Caki2 (cell line): ENCODE measurements at regions not wholly inside any gene's neighbourhood (a gene's known extent, or its start where the extent isn't known, plus 50 kb on each side); places are given as distances from the start of the nearest gene placed in this dataset.
"Not testable (repeated sequence)": the region's sequence is repeated elsewhere in the genome, so short reads cannot be mapped to it uniquely, and the experiment has no call there.

Source experiments
- DNase-seq: peaks from one replicate; pipeline ENCODE4 v3.0.0-alpha.2; 2015; ENCODE audit warnings: low read depth
- in situ Hi-C: cut with HindIII; loops from 2 replicates; pipeline ENCODE4 v1.10.0; 2016; ENCODE audit warnings: low sequenced_read_pairs, low pct_unique_long_range_greater_than_20kb, mixed read lengths

DNA sequence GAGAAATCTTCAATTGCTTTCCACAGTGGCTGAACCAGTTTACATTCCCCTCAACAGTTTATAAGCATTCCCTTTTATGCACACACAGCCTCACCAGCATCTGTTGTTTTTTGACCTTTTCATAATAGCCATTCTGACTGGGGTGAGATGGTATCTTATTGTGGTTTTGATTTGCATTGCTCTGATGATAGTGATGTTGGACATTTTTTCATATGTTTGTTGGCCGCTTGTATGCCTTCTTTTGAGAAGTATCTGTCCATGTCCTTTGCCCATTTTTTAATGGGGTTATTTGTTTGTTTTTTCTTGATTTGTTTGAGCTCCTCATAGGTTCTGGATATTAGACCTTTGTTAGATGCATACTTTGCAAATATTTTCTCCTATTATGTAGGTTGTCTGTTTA is 226.1 kb downstream of the SPATA31A6 start:
- DNase-seq, in situ Hi-C loops: not testable (repeated sequence)

DNA sequence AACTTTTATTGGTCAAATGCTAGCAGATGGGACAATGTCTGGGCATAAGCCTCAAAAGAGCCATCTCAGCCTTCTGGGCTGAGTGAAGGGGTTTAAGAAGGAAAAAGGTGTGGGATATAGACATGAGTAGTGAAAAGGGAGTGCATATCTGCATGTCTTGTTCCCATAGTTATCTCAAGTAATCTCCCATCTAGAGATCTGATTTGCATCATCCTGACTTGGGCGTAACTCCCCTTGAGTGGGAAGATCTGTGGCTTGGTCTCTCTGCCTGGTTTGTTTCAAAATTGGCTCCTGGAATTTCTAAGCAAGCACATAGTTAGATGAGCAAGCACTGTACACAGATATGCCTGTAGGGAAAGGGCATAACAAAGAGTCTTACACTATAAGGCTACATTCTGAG is 228.9 kb downstream of the SPATA31A6 start:
- DNase-seq, in situ Hi-C loops: not testable (repeated sequence)

DNA sequence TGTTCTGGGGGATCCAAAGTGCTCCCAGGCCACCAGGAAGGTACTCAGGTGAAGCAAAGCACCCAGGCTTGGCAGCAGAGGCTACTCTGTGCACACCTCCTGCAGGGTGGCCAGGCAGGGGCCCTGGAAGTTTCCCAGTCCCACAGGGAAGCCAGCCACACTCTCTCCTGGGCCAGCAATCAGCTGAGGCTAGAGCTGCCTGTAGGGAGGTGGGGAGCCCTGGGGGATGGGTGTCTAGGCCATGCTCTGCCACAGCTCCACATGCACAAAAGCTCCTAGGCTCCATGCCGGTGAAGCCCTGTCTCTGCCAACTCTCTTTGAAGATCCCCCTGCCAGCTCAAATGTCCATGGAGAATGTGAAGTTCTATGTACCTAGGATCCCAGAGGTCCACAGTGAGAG is 231.4 kb downstream of the SPATA31A6 start:
- DNase-seq, in situ Hi-C loops: not testable (repeated sequence)

DNA sequence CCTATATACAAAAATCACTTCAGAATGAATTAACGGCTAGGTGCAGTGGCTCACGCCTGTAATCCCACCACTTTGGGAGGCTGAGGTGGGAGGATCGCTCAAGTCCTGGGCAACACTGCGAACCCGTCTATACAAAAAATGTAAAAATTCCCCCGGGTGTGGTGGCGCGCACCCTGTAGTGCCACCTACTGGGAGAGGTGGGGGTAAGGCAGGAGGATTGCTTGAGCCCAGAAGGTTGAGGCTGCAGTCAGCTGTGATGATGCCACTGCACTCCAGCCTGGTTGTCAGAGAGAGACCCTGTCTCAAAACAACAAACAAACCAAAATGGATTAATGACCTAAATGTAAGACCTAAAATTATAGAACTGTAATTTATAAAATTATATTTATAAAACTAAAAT is 236.2 kb downstream of the SPATA31A6 start:
- in situ Hi-C loops, DNase-seq: not testable (repeated sequence)

DNA sequence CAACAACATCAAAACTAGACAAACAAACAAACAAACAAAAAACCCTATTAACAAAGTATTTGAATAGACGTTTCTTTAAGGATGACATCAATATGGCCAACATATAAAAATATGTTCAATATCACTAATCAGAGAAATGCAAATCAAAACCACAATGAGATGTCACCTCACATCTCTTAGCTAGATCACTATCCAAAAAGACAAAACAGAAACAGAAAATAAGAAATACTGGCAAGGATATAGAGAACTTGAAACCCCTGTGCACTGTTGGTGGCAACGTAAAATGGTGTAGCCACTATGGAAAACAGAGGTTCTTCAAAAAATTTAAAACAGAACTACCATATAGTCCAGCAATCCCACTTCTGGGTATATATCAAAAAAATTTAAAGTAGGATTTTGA is 236.9 kb downstream of the SPATA31A6 start:
- in situ Hi-C loops, DNase-seq: not testable (repeated sequence)

DNA sequence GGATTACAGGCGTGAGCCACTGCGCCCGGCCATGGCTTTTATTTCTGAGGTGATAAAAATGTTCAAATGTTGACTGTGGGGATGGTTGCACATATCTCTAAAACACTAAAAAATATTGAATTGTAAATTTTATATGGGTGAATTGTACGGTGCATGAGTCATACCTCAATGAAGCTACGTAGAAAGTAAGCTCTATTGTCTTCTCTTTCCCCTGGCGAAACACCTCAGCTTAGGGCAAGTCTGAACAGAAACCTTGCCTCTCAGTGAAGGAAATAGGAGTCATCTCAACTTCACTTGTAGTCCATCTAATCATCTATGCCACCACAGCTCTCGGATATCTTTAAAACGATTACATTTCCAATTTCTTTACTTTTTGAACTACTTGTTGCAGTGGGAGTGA is 238.2 kb downstream of the SPATA31A6 start:
- DNase-seq, in situ Hi-C loops: not testable (repeated sequence)

DNA sequence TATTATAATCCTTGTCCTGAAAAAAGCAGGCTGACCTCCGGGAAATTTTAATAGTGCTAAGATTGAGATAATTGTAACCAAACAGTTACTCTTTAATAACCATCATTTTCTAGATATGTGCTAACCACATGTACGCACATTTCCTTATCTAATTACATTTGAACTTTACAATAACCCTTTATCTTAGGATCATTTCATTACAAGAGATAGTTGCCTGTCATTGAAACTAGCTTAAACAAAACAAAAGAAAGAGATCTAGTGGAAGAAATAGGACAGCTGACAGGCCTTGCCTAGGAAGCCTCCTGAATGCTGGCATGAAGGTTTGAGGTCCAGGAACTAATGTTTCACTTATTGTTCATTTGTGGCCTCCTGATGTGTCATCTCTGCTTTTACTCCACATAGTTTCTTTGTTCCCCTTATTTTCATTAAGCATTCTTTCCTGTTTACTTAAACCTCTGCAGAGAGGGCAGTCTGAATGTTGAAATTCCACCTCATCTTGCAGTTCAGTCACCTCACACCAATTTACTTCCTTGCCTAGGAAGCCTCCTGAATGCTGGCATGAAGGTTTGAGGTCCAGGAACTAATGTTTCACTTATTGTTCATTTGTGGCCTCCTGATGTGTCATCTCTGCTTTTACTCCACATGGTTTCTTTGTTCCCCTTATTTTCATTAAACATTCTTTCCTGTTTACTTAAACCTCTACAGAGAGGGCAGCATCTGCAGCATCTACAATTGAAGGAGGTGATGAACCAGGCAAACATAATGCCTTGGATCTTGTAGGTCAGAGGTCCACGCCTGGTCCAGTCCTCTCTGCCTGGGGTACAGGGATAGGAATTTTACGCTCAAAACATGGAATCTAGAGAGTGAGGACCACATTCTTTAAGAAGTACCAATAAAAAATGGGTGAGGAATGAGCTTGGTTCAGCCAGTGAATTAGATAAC is 247.5 kb downstream of the SPATA31A6 start:
- DNase-seq = peak; percentile 91
- in situ Hi-C loops = not testable (repeated sequence)

DNA sequence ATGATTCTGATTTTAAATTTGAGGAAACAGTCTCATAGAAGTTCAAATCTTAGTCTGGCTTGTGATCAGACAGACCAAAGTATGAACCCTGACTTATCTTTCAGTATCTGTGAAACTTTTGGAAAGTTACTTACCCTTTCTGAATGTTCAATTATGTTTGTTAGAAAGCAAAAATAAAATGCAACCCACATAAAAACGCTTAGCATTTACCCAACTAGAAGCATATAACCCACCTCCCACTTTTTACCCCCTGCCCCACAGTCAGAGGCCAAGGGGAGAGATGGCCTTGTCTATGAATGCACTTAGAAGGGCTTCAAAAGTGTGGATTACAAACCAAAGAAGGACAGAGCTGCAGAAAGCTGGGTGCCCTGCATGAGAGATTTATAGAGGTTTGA is 248.2 kb downstream of the SPATA31A6 start:
- DNase-seq, in situ Hi-C loops: not testable (repeated sequence)

DNA sequence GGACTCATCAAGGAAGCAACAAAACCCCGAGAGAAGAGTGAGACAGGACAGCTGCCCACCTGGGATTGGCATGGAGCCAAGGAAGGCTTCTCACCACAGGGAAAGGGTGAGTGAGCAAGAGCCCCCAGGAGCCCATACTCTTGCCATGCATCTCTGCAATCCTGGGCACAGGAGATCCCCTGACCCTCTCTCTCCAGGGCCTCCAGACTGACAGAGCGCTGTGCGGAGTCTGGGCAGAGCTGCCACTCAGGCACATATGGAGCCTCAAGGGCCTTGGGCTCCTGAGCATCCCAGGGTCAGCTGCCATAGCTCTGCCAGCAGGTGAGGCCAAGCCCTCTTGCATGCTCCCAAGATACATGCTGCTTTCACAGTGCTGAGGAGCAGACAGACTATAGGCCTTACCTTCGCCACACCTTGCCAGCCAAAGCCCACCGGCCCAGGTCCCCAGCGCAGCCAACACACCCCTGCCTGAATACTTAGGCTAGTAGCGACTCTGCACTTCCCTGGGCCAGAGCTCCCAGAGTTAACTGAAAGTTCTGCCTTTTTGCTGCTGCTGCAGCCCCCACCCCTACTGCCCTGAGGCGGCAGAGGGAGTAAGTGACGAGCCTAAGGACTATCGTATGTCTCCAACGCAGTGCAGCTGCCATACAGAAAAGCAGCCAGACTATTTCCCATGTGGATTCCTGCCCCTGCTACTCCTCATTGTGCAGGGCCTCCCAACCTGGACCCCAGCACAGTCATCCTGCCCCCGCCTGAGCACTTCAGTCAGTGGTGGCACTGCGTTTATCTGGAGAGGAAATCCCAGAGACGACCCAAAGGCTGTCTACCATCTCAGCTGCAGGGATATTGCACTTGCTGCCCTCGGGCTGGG is 251.6 kb downstream of the SPATA31A6 start:
- in situ Hi-C loops, DNase-seq: not testable (repeated sequence)

DNA sequence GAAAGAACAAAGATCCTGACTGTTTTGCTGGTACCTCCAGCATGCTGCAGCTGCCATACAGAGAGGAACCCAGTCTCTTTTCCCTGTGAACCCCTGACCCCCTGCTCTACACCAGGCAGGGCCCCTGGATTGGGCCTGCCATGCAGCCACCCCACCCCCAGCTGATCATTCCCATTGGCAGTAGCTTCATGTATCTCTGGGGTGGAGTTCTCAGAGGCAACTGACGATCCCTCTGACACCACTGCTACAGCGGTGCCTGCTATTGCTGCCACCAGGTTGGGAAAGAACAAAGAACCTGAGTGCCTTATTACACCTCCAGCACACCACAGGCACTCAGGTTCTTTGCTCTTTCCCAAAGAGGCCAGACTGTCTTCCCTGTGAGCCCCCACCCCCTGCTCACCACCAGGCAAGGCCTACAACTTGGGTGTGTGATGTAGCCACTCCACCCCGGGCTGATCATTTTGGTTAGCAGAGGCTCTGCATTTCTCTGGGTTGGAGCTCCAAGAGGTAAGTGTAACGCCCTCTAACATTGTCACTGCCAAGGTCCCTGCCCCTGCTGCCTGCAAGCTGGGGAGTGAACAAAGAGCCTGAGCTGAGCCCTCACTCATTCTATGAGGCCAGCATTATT is 252.4 kb downstream of the SPATA31A6 start:
- DNase-seq, in situ Hi-C loops: not testable (repeated sequence)

DNA sequence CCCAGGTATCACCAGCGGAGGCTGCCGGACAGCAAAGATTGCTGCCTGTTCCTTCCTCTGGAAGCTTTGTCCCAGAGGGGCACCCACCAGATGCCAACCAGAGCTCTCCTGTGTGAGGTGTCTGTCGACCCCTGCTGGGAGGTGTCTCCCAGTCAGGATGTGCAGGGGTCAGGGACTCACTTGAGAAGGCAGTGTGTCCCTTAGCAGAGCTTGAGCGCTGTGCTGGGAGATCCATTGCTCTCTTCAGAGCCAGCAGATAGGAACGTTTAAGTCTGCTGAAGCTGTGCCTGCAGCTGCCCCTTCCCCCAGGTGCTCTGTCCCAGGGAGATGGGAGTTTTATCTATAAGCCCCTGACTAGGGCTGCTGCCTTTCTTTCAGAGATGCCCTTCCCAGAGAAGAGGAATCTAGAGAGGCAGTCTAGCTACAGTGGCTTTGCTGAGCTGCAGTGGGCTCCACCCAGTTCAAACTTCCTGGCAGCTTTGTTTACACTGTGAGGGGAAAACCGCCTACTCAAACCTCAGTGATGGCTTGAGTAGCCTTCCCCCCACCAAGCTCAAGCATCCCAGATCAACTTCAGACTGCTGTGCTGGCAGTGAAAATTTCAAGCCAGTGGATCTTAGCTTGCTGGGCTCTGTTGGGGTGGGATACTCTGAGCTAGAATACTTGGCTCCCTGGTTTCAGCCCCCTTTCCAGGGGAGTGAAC is 253.7 kb downstream of the SPATA31A6 start:
- peak; percentile 23 for DNase-seq
- in situ Hi-C loops = not testable (repeated sequence)

DNA sequence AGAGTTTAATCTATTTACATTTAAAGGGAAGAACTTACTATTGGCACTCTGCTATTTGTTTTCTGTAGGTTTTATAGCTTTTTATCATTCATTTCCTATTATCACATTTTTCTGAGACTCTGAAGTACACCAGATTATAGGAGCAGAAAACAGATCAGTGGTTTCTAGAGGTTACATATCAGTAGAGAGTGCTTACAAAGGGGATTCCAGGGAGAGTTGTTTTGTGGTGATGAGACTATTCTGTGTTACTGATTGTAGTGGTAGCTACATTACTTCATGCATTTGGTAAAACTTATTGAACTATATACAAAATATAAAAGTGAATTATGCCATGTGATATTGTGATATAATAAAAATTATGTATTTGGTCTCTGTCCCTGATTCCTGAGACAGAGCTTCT is 259.2 kb downstream of the SPATA31A6 start:
- in situ Hi-C loops, DNase-seq: not testable (repeated sequence)

DNA sequence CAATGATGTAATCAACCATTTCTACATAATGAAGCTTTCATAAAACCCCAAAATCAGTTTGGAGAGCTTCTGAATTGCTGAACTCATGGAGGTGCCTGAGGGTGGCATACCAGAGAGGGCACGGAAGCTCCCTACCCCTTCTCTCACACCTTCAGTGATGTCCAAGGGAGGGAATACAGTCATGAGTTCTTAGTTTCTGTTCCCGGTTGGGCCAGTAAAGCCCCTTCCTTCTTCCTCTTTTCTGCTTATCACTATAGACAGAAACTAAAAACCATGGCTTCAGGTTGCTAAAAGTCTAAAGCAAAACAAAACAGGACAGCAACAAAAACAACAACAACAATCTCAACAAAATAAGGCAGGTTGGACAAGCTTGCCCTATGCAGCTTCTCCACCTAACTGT is 260.0 kb downstream of the SPATA31A6 start:
- in situ Hi-C loops, DNase-seq: not testable (repeated sequence)

DNA sequence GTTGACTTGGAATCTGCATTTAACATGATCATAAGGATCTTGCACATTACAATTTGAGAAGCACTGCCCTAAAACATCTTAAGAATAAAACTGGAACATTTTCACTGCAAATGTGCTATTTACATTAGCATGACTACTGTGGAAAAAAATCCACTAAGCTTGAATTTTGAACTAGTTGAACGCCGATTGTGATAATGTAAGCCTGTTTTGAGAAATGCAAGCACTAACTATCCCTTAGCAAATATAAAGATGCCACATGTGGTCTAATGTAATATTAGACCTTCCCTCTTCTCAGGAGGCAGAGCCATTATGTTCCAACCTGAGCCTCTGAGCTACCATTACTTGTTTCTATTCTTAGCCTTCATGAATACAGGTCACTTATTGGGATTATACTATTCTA is 278.0 kb downstream of the SPATA31A6 start:
- in situ Hi-C loops, DNase-seq: not testable (repeated sequence)

DNA sequence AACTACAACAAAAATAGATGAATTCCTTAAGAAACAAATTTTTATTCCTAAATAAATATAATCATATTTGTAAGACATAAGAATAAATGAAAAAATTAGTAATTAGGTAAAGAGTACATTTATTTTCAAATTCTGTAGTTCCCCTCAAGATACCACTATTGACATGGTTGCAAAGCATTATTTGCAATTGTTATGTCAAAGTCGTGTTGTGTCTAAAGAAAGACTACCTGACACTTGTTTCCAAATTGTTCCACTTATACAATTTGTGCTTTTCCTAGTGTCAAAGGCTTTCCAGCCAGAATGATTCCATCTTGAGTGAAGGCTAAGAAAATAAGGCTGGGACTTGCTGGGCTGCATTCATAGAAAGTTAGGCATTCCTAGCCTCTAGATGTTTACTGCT is 278.4 kb downstream of the SPATA31A6 start:
- DNase-seq, in situ Hi-C loops: not testable (repeated sequence)

DNA sequence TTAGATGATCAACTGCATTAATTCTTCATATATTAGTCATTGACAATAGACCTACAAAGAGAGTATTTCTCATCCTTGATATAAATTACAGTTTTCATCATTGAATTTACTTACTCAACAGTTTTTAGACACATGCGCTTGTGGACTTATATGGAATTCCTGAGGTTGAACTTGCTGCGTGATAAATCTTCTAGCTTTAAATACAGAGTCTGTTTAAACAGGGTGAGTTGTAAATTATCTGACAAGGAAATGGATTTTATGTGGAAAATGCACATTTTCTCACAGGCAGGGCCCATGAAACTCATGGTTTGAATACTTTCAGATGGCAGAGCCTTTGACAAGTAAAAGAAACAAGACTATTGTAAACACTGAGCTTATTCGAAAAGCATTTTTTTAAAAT is 280.5 kb downstream of the SPATA31A6 start:
- in situ Hi-C loops, DNase-seq: not testable (repeated sequence)

DNA sequence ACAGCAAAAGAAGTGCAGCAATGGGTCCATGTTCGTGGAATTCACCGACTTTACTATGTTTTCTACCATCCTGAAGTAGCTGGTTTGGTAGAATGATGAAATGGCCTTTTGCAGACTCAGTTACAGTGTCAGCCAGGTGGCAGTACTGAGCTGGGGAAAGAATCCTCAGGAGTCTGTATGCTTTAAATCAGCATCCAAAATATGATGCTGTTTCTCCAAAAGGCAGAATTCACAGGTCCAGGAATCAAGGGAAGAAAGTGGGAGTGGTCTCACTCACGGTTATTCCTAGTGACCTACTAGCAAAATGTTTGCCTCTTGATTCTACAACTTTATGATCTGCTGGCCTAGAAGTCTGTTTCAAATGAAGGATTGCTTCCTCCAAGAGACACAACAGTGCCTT is 287.1 kb downstream of the SPATA31A6 start:
- DNase-seq, in situ Hi-C loops: not testable (repeated sequence)

DNA sequence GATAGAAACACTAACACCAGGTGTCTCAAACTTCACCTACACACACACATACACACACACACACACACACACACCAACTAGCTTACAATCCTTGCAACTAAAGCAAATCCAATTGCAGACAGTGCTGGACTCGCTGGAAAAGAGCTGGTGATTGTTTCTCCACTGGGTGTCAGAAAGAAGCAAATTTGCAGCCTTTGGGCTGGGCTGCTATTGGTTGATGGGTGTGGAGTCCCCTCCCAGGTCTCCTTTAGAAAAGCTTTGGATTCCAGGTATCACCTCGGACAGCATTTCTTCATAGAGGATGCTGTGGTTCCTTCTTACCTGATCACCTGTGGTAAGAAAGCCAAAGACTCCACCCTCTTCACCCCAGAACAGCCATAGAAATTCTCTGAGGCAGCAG is 307.5 kb downstream of the SPATA31A6 start:
- in situ Hi-C loops = not testable (repeated sequence)

More for the DNA sequence above, 307.5 kb downstream of the SPATA31A6 start:
- not testable (repeated sequence) for DNase-seq
